ENCODE measurements at regions not wholly inside any gene's neighbourhood (a gene's known extent, or its start where the extent isn't known, plus 50 kb on each side); places are given as distances from the start of the nearest gene placed in this dataset.
A peak's percentile ranks its signal among the peaks of the same experiment; 100 is the strongest.
"Not testable (repeated sequence)": the region's sequence is repeated elsewhere in the genome, so short reads cannot be mapped to it uniquely, and the experiment has no call there.

- H2AFZ ChIP-seq; H3K27ac Mint-ChIP-seq; ATAC-seq; H3K4me3 ChIP-seq; H3K4me1 ChIP-seq (ENCODE audit: insufficient read depth); H3K4me2 ChIP-seq; H3K79me2 ChIP-seq (replicated peaks; ENCODE audit: insufficient read depth); H3K27me3 Mint-ChIP-seq (ENCODE audit: insufficient read depth, low read depth, poor library complexity); H3K9me3 Mint-ChIP-seq; H3K4me3 Mint-ChIP-seq; DNase-seq (ENCODE audit: low spot score); H3K36me3 Mint-ChIP-seq (ENCODE audit: low read depth); H3K36me3 ChIP-seq (ENCODE audit: insufficient read depth); H4K20me1 ChIP-seq (replicated peaks; ENCODE audit: insufficient read depth); H3K27me3 ChIP-seq (ENCODE audit: insufficient read depth); H3F3A ChIP-seq (replicated peaks; ENCODE audit: low read depth); H3K4me1 Mint-ChIP-seq; H3K27ac ChIP-seq (ENCODE audit: low read depth): not testable (repeated sequence)
- H3K9me2 ChIP-seq (ENCODE audit: insufficient read depth): peaks cover 15% of the 10 kb centered on the region; the same call in 1 of the 2 replicates
Measured at GRCh38 chr12:118547606-118548005, 171.3 kb downstream of the SUDS3 start.

DNA sequence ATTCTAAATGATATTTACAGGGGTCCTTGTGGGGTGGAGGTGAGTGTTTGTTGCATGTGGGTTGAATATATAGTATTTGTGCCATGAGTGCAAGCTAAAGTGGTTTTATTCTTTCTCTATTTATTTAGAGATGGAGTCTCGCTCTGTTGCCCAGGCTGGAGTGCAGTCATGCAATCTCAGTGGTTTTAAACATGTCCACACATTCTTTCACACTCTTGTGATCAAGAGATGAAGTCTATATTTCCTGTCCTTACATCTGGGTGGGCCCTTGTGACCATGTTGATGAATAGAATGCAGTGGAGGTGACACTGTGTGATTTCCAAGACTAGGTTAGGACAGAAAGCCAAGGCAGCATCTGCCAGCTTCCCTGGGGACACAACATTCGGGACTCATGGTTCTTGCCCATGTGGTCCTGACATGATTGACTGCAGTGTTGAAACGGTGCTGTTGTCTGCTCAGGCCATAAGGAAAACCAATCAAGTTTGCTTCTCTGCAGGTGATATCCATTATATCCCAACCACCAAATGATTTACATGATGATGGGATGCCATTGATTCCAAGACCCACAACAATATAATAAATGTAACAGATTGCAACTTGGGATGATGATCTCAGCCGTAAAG lies 172.6 kb downstream of the SUDS3 start:
- ATAC-seq (no peak), DNase-seq (ENCODE audit: low spot score) (no peak)
- no peaks in the 10 kb centered on the region for H3K36me3 Mint-ChIP-seq (ENCODE audit: low read depth)
- H3K79me2 ChIP-seq (replicated peaks; ENCODE audit: insufficient read depth): no peaks in the 10 kb centered on the region
- peaks cover 3% of the 10 kb centered on the region; the same call in 1 of the 2 replicates for H3K36me3 ChIP-seq (ENCODE audit: insufficient read depth)
- no peaks in the 10 kb centered on the region for H3F3A ChIP-seq (replicated peaks; ENCODE audit: low read depth)
- peaks cover 3% of the 10 kb centered on the region; the same call in 2 of the 3 replicates for H3K4me1 Mint-ChIP-seq
- no peak overlapping the region for H3K27ac ChIP-seq (ENCODE audit: low read depth)
- peaks cover 15% of the 10 kb centered on the region for H3K9me2 ChIP-seq (ENCODE audit: insufficient read depth)
- H3K27ac Mint-ChIP-seq: no peak overlapping the region
- H2AFZ ChIP-seq: peak overlapping the region; percentile 59; the same call in 1 of the 2 replicates
- H4K20me1 ChIP-seq (replicated peaks; ENCODE audit: insufficient read depth): no peaks in the 10 kb centered on the region
- peaks cover 12% of the 10 kb centered on the region; the same call in 2 of the 3 replicates for H3K9me3 Mint-ChIP-seq
- H3K4me2 ChIP-seq: no peak overlapping the region
- H3K4me3 ChIP-seq: no peak overlapping the region
- no peak overlapping the region for H3K4me3 Mint-ChIP-seq
- H3K27me3 ChIP-seq (ENCODE audit: insufficient read depth): no peaks in the 10 kb centered on the region
- peaks cover 3% of the 10 kb centered on the region; the same call in 1 of the 2 replicates for H3K4me1 ChIP-seq (ENCODE audit: insufficient read depth)
- peaks cover 1% of the 10 kb centered on the region for H3K27me3 Mint-ChIP-seq (ENCODE audit: insufficient read depth, low read depth, poor library complexity)
- TF ChIP-seq ZNF114 (CRISPR knock-in tag; IDR thresholded peaks at IDR 0.05) (no peak), JUNB (IDR thresholded peaks at IDR 0.05; ENCODE audit: unreplicated experiment) (no peak), EZH2 (IDR thresholded peaks at IDR 0.05; ENCODE audit: low read depth, unreplicated experiment) (no peak), STAT1 (IDR thresholded peaks at IDR 0.05; ENCODE audit: unreplicated experiment) (no peak), ETS1 (IDR thresholded peaks at IDR 0.05) (no peak), CREB1 (CRISPR knock-in tag; IDR thresholded peaks at IDR 0.05; ENCODE audit: low read depth) (no peak), POLR2AphosphoS5 (IDR thresholded peaks at IDR 0.05; ENCODE audit: low read depth) (no peak), NANOG (IDR thresholded peaks at IDR 0.05; ENCODE audit: borderline replicate concordance) (no peak), EZH2phosphoT487 (IDR thresholded peaks at IDR 0.05; ENCODE audit: unreplicated experiment) (no peak), ZNF331 (CRISPR knock-in tag; IDR thresholded peaks at IDR 0.05; ENCODE audit: low read depth) (no peak)
- TF ChIP-seq, protein P1, sequence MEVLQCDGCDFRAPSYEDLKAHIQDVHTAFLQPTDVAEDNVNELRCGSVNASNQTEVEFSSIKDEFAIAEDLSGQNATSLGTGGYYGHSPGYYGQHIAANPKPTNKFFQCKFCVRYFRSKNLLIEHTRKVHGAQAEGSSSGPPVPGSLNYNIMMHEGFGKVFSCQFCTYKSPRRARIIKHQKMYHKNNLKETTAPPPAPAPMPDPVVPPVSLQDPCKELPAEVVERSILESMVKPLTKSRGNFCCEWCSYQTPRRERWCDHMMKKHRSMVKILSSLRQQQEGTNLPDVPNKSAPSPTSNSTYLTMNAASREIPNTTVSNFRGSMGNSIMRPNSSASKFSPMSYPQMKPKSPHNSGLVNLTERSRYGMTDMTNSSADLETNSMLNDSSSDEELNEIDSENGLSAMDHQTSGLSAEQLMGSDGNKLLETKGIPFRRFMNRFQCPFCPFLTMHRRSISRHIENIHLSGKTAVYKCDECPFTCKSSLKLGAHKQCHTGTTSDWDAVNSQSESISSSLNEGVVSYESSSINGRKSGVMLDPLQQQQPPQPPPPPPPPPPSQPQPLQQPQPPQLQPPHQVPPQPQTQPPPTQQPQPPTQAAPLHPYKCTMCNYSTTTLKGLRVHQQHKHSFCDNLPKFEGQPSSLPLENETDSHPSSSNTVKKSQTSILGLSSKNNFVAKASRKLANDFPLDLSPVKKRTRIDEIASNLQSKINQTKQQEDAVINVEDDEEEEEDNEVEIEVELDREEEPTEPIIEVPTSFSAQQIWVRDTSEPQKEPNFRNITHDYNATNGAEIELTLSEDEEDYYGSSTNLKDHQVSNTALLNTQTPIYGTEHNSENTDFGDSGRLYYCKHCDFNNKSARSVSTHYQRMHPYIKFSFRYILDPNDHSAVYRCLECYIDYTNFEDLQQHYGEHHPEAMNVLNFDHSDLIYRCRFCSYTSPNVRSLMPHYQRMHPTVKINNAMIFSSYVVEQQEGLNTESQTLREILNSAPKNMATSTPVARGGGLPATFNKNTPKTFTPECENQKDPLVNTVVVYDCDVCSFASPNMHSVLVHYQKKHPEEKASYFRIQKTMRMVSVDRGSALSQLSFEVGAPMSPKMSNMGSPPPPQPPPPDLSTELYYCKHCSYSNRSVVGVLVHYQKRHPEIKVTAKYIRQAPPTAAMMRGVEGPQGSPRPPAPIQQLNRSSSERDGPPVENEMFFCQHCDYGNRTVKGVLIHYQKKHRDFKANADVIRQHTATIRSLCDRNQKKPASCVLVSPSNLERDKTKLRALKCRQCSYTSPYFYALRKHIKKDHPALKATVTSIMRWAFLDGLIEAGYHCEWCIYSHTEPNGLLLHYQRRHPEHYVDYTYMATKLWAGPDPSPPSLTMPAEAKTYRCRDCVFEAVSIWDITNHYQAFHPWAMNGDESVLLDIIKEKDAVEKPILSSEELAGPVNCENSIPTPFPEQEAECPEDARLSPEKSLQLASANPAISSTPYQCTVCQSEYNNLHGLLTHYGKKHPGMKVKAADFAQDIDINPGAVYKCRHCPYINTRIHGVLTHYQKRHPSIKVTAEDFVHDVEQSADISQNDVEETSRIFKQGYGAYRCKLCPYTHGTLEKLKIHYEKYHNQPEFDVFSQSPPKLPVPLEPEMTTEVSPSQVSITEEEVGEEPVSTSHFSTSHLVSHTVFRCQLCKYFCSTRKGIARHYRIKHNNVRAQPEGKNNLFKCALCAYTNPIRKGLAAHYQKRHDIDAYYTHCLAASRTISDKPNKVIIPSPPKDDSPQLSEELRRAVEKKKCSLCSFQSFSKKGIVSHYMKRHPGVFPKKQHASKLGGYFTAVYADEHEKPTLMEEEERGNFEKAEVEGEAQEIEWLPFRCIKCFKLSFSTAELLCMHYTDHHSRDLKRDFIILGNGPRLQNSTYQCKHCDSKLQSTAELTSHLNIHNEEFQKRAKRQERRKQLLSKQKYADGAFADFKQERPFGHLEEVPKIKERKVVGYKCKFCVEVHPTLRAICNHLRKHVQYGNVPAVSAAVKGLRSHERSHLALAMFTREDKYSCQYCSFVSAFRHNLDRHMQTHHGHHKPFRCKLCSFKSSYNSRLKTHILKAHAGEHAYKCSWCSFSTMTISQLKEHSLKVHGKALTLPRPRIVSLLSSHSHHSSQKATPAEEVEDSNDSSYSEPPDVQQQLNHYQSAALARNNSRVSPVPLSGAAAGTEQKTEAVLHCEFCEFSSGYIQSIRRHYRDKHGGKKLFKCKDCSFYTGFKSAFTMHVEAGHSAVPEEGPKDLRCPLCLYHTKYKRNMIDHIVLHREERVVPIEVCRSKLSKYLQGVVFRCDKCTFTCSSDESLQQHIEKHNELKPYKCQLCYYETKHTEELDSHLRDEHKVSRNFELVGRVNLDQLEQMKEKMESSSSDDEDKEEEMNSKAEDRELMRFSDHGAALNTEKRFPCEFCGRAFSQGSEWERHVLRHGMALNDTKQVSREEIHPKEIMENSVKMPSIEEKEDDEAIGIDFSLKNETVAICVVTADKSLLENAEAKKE (CRISPR knock-in tag; IDR thresholded peaks at IDR 0.05): no peak
- TF ChIP-seq, protein P2, sequence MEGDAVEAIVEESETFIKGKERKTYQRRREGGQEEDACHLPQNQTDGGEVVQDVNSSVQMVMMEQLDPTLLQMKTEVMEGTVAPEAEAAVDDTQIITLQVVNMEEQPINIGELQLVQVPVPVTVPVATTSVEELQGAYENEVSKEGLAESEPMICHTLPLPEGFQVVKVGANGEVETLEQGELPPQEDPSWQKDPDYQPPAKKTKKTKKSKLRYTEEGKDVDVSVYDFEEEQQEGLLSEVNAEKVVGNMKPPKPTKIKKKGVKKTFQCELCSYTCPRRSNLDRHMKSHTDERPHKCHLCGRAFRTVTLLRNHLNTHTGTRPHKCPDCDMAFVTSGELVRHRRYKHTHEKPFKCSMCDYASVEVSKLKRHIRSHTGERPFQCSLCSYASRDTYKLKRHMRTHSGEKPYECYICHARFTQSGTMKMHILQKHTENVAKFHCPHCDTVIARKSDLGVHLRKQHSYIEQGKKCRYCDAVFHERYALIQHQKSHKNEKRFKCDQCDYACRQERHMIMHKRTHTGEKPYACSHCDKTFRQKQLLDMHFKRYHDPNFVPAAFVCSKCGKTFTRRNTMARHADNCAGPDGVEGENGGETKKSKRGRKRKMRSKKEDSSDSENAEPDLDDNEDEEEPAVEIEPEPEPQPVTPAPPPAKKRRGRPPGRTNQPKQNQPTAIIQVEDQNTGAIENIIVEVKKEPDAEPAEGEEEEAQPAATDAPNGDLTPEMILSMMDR (conservative IDR thresholded peaks at IDR 0.05; ENCODE audit: low read depth in 2 of 2): no peak

Data from GM23338 (cell line).